ENCODE measurements at regions not wholly inside any gene's neighbourhood (a gene's known extent, or its start where the extent isn't known, plus 50 kb on each side); places are given as distances from the start of the nearest gene placed in this dataset.
A peak's percentile ranks its signal among the peaks of the same experiment; 100 is the strongest.
"Not testable (repeated sequence)": the region's sequence is repeated elsewhere in the genome, so short reads cannot be mapped to it uniquely, and the experiment has no call there.

DNA sequence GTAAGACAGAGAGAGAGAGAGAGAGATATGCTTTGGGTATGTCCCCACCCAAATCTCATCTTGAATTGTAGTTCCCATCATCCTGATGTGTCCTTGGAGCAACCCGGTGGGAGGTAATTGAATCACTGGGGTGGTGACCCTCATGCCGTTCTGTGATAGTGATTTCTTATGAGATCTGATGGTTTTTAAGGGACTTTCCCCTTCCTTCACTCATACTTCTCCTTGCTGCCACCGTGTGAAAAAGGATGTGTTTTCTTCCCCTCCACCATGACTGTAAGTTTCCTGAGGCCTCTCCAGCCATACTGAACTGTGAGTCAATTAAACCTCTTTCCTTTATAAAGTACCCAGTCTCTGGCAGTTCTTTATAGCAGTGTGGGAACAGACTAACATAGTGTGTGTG lies 60.3 kb downstream of the EOMES start:
- DNase-seq (ENCODE audit: low read depth in 2 of 2), result no peak

DNA sequence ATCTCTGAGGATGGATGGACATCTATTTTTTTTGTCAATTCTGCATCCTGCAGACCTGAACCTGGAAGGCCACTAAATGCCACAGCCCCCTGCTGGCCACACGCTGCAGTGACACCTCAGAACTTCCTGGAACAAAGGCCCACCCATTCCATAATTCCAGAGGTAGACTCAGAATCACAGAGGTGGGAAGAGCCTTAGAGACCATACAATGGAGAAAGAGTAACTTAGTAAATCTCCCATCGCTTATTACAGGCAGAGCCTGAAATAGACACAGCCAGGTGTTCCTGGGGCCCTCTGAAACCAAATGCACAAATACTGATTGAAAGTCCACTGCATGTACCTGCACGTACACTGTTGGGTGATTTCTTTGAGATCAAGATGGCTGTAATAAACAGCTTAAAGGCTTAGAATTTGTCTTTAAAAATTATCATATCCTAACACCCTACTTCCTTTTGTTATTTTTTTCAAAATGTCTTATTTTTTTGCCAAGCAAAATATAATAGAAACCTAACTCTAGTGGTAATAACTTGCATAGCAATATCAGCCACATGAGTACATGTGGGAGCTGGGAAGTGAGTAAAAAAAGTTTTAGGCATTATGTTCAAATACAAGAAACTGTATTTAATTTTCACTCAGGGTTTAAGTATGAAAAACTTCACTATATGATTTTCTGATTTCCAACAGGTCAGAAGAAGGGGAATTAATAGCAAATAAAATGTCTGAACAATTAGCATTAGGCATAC lies 62.7 kb downstream of the EOMES start:
- peak in 1 of 2 experiments; percentile 18 for DNase-seq (ENCODE audit: low read depth in 2 of 2)

DNA sequence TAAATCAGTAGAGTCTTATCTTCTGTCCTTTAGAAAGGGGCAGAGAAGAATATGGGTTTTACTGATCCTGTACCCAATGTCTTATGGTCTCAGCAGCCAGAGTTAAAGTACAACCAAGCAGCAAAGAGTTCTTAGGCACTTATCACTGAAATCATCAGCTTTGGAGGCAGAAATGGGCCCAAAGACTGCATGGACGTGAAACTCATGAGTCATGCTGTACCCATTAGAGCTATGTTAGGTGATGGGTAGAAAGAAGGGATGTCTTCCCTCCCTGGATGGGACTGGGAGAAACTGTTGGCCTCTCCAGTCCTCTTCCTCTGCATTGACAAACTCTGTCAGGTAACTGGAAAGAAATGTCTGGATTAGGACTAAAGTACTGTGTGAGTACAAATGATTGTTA lies 63.4 kb downstream of the EOMES start:
- no peak for DNase-seq (ENCODE audit: low read depth in 2 of 2)

DNA sequence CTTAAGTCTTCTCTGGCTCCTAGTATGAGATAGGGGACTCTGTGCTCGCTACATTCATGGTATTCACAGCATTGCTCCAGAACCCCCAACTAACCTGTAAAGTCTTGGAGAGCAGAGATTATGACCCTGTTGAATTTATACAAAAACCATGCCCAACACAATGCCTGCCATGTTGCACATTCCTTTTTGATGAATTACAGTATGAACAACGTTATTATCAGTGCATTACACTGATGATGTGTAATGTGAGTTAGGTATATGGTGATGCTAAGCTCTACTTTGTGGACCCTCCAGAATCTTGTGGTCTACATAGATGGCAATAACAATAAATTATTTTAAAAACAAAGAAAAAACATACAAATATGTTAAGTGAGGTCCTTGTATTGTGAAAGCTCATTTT lies 64.3 kb downstream of the EOMES start:
- DNase-seq (ENCODE audit: low read depth in 2 of 2), result no peak

DNA sequence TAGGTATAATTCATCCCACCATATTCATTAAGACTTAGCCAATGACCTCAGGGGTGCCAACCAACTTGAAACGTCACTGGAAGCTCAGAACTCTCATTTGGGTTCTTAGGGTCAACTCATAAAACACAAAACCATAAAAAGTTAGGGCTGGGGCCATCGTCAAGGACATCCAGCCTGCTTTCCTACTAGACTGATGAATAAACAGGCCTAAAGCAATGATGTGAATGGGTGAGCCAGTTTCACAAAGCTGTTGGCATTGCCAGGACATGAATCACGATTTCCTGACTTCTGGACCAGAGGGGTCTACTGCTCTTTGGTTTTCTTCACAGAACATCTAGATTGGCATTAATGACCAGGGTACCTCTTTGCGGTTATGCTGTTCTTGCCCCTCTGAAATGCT lies 64.7 kb downstream of the EOMES start:
- DNase-seq (ENCODE audit: low read depth in 2 of 2), result no peak

DNA sequence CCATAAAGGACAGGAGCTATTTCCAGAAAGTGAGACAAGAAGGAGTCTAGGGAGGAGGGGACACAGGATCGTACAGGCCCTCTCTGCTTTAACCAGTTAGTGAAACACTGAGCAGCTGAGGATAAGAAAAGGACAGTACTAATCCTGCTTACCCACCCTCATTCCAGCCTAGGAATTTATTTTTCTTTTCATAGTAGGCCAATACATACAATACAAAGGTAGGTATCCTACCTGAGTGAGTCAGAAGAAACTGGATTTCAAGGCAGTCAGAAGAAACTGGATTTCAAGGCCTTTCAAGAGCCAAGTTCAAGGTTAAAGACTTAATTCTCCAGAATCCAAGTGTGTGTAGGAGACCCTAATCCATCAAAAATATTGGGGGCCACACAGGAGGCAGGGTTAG lies 65.3 kb downstream of the EOMES start:
- no peak for DNase-seq (ENCODE audit: low read depth in 2 of 2)

DNA sequence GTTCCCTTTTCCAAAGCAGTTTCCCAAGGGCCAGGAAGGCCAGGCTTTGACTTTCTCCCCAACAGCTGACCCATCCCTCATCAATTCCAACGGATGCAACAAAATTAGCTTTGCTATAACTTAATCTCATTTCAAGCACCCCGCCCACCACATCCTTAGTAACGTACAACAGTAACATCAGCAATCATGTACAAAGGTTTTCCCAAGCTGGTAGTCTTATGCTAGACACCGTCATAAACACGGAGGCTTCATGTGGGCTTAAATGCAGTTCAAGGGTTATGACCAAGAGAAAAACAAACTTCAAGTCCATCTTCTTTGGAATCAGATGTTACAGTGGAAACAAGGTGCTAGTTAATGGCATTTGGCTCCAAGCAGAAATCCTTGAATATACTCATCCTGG lies 66.6 kb downstream of the EOMES start:
- no peak for DNase-seq (ENCODE audit: low read depth in 2 of 2)

DNA sequence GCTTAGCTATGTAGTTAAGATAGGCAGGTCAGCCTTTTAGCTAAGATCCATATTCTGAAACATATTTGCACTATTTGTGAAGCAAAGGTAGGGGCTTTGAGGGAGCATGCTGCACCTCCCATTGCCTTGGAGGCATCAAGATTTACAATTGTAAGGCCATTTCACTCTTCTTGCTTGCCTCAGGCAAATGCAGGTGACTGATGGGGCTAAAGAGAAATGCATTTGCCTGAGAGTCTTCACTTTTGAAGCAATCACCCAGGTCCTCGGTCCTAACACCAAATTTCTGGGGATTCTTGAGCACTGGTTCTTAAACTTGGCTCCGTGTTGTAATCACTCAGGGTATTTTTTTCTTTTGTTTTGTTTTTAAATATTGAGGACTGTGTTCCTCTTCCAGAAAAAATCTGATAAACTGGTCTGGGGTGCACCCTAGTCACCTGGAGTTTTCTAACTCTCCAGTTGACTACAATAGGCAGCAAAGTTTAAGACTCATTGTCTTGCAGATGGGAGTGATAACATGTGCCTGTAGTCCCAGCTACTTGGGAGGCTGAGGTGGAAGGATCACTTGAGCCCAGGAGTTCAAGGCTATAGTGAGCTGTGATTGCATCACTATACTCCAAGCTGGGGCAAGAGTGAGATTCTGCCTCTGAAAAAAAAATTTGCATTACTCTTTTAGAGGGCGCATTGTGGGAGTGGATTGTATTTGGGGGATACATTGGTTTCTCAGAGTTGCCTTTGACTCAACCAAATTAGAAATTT lies 68.1 kb downstream of the EOMES start:
- no peak for DNase-seq (ENCODE audit: low read depth in 2 of 2)

DNA sequence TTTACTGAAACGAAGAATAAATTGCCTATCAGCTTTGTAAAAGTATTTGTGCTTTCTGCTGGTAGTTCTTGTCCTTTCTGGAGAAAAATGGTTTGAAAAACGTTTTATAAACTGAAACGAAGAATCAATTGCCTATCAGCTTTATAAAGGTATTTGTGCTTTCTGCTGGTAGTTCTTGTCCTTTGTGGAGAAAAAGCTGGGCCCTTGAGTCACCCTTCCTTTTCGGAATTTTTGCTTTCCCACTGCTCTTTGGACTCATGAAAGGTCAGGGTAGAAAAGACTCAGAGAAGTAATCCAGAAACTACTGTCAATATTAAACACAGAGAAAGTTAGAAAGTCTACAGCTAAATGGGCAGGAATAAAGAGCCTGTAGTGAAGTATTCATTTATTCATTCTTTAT lies 72.8 kb downstream of the EOMES start:
- DNase-seq (ENCODE audit: low read depth in 2 of 2), result no peak

DNA sequence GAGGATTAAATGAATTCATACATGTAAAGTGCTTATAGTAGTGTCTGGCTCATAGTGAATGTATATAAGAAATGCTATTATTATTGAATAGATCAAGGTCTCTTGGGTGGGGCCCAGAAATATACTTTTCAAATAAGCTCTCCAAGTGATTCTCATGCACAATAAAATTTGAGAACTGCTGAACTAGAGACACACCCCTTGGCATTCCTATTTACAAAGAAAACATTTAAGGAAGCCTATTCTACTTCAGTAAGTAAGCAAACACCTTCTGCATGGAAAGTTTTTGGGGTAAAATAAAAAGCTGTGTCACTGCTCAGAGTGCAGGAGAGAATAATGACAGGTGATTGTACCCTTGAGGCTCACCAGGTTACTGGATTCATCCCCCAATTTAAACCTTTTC lies 75.2 kb downstream of the EOMES start:
- no peak for DNase-seq (ENCODE audit: low read depth in 2 of 2)

DNA sequence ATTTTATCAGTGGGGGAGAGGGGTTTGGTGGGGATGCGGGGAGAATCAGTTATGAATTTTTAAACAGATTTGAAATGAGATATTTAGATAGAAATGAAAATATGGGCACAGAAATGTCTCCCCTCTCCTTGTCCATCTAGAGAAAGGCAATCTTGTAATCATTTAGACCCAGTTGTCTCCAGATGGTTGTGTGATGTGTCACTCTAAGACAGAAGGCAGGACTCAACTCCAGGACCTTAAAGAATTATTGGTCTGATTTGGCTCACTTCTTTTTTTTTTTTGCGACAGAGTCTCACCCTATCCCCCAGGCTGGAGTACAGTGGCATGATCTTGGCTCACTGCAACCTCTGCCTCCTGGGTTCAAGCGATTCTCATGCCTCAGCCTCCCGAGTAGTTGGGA lies 77.2 kb downstream of the EOMES start:
- DNase-seq (ENCODE audit: low read depth in 2 of 2), result no peak

DNA sequence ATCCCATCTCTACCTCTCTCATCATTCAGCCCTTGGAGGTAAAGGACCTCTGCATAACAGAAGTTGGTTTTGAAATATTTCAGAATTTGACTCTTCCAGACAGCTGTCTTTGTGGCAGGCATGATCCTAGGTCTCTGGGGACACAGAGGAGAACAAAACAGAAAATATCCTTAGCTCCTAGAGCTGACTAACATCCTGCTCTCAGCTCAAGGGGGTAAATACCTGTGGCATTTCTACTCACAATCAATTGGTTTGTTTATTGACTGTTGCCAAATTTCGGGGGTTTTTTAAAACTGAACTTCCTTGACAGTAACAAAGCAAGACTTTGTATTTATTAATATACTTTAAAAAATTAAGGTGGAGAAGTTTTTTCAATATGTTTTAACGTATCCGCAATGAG lies 78.8 kb downstream of the EOMES start:
- no peak for DNase-seq (ENCODE audit: low read depth in 2 of 2)

DNA sequence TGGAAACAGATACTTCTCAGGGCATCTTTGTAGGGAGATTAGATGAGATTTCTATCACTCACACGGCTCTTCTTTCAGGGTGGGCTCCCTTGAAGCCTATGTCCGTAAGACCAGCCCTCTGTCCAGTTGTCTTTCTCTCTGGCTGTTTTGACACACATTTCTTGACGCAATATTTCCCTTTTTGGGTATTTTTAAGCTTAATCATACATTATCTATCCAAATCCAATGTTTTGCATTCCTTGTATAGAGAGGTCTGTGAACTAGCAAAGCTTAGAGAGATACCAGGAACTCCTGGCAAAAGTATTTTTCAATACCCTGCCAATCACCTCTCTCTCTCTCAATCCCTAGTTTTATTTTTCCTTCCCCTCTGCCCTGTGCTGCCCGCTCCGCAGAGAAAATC lies 79.3 kb downstream of the EOMES start:
- no peak for DNase-seq (ENCODE audit: low read depth in 2 of 2)

DNA sequence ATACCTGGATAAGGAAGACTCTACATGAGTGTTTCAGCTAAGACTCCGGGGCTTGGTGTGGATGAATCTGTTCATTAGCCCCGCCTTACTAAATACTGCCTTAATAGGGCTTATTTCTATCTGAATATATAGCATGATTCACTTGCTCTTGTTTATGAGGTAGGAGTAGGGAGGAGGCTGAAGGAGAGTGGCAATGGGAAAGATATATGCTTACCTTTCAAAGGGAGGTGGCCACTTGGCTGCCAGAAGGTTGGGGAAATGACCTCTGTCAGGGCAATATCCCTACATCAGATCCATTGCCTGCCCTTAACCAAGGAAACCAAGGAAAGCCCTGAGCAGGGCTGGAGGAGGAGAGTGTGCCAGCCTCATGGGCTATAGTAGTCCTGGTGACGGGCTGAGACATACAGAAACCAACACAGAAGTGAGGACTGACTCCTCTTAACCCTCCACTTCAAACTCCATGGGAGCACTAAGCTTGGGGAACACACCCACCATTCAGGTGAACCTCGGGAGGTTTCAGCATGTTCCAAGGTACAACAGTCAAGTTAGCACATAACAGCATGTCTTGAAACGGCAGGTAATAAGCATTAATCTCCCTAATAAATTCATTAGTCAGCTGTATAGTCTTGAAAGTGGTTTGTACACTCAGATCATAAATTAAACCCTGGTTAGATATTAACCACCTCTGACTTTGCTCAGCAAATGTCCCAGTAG lies 80.1 kb downstream of the EOMES start:
- no peak for DNase-seq (ENCODE audit: low read depth in 2 of 2)

DNA sequence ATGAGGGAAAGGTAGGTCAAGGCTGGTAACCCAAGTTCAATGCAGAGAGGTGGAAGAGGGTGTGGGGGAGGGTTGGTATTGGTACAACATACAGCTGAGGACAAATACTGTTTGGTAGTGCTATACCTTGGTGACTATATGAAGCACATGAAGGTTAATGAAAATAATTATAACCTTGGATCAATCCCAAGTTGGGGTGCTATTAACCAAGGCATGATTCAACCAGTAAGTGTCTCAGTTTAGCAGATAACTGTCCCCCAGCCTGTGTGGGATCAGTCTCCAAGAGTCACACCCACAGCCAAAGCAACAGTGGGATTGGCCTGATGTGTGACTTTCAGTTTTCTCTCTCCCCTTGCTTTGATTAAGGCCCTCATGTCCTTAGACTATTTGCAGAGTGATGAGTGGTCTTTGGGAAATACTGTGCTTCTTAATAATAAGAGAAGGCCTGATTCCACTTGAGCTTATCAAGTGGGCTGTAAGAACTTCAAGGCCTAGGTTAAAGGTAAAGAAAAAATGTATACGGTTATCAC lies 80.8 kb downstream of the EOMES start:
- DNase-seq (ENCODE audit: low read depth in 2 of 2), result no peak

DNA sequence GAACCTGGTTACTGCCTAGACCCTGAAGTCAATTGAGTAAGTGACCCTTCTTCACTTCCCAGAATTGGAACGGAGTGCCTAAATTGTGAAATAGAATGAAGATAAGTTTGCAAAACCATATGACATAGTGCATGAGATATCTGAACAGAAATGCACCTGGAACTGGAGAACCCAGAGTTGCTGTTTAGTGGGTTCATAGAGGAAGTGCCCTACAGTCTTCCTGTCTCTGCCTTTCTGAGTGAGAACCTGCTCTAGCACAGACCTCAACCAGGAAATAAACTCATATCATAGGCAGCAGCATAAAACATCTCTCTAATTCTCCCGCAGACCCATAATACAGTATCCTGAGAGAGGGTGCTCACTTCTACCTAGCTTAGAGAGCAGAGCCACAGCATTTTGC lies 82.9 kb downstream of the EOMES start:
- no peak for DNase-seq (ENCODE audit: low read depth in 2 of 2)

DNA sequence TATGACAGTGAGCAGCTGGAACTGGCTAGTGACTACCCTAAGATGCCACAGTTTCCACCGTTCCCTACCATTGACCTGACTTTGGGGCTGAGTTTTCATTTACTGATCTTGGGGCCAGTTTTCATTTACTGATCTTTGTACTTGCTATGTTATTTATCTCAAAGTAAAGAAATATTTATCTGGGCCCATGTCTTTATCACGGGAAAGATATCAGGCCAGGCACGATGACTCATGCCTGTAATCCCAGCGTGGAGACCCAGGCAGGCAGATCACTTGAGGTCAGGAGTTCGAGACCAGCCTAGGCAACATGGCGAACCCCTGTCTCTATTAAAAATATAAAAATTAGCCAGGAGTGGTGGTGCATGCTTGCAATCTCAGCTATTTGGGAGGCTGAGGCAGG lies 83.5 kb downstream of the EOMES start:
- no peak for DNase-seq (ENCODE audit: low read depth in 2 of 2)

DNA sequence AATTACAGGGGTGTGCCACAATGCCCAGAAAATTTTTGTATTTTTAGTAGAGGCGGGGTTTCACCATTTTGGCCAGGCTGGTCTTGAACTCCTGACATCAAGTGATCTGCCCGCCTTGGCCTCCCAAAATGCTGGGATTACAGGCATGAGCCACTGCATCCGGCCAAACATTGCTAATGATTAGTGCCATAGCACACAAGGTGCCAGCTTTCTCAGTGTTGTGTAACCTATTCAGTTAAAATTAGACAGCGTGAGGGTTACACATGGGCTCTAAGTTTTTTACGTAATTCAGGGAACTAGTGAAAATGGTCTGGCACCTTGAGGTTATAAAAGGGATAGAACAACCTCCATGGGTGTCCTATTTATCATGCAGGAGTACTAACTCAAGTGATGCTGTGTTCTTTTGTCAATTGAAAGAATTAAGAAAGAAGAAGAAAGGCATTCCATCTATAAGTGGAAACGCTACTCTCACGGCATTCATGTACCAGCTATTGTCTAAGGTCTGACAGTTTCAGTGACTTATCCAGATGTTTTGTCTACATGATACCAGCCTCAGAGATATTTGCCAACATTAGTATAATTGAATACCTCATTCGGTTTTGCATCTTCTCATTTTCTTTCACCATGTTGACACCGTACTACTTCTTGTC lies 84.7 kb downstream of the EOMES start:
- DNase-seq (ENCODE audit: low read depth in 2 of 2), result no peak

DNA sequence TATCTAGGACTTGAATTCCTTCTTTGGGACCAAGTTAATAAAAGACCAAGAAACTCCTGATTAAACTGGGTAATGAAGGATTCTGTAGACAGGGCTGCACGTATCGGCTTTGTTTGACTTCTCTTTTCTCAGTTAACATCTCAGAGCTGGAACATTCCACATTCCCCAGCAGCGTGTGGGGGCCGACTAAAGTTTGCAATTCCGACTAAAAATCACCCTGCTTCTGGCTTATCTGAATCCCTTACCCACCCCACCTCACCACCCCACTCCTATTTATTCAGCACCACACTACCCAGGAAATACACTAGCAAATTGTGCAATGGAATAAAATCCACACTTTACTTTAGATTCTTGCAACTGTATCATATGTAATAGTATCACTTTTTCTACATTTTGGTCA lies 87.1 kb downstream of the EOMES start:
- not testable (repeated sequence) for DNase-seq (ENCODE audit: low read depth in 2 of 2)

DNA sequence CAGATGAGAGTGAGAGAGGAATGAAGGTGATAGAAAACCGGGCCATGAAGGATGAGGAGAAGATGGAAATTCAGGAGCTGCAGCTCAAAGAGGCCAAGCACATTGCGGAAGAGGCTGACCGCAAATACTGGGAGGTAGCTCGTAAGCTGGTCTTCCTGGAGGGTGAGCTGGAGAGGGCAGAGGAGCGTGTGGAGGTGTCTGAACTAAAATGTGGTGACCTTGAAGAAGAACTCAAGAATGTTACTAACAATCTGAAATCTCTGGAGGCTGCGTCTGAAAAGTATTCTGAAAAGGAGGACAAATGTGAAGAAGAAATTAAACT lies 88.9 kb downstream of the EOMES start:
- no peak for DNase-seq (ENCODE audit: low read depth in 2 of 2)

DNA sequence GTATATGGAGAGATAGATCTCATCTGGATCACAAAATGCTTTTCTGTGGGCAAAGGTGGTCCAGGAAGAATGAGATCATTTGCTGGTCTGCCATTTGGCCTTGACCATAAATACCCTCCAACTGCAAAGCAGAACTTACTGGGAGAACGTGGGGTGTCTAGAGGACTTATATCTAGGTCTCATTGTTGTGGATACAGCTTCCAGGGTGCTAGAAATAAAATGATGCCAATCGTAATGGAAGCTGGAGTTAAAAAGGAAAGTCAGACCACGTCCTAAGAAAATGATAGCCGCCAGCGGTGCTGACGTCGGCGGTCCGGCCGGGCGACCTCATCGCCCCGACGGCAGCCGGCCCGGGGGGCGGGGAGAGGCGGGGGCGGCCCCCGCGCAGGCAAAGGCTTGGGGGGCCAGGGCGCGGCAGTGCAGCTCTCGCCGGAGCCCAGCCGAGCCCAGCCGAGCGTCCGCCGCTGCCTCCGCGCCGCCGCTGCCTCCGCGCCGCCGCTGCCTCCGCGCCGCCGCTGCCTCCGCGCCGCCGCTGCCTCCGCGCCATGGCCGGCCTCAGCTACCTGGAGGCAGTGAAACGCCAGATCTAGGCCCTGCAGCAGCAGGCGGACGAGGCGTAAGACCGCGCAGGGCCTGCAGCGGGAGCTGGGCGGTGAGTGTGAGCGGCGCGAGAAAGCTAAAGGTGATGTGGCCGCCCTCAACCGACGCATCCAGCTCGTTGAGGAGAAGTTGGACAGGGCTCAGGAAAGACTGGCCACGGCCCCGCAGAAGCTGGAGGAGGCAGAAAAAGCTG lies 89.5 kb downstream of the EOMES start:
- peak in 1 of 2 experiments; percentile 15 for DNase-seq (ENCODE audit: low read depth in 2 of 2)

Measured in stimulated activated CD4-positive, alpha-beta T cell treated with anti-CD3 and anti-CD28 coated beads, Interleukin-12 subunit alpha, Interleukin-12 subunit beta, amount 100 ng/mL, for 24 hours (primary cell).